ENCODE measurements at regions not wholly inside any gene's neighbourhood (a gene's known extent, or its start where the extent isn't known, plus 50 kb on each side); places are given as distances from the start of the nearest gene placed in this dataset.

DNA sequence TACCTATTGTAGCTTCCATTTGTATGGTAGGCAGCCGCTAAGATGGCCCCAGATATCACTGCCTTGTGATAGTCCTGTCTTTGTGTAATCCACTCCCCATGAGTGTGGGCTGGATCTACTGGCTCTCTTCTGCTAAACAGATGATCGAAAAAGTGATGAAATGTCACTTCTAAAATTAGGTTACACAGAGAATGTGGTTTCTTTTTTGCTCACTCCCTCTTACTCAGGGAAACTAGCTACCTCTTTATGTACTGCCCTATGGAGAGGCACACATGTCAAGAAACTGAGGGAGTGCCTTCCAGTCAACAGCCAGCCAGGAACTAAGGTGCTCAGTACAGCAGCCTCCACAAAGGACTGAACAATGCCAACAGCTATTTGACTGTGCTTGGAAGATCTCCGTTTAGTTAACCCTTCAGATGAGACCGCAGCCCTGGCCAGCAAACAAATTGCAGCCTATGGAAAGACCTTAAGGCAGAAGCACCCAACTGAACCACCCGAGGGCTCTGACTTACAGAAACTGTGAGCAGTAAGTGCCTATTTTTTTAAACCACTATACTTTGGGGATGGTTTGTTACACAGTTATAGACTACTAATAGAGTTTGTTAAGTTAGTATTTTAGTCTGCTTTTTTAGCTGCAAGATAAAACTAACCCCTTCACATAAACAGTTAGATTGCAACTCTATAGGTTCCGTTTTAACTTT lies 113.2 kb upstream of the MAF start:
- TF ChIP-seq, protein P1, sequence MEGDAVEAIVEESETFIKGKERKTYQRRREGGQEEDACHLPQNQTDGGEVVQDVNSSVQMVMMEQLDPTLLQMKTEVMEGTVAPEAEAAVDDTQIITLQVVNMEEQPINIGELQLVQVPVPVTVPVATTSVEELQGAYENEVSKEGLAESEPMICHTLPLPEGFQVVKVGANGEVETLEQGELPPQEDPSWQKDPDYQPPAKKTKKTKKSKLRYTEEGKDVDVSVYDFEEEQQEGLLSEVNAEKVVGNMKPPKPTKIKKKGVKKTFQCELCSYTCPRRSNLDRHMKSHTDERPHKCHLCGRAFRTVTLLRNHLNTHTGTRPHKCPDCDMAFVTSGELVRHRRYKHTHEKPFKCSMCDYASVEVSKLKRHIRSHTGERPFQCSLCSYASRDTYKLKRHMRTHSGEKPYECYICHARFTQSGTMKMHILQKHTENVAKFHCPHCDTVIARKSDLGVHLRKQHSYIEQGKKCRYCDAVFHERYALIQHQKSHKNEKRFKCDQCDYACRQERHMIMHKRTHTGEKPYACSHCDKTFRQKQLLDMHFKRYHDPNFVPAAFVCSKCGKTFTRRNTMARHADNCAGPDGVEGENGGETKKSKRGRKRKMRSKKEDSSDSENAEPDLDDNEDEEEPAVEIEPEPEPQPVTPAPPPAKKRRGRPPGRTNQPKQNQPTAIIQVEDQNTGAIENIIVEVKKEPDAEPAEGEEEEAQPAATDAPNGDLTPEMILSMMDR (IDR thresholded peaks at IDR 0.05): no peak
- TF ChIP-seq POLR2AphosphoS5 (IDR thresholded peaks at IDR 0.05) (no peak), POLR2A (IDR thresholded peaks at IDR 0.05) (no peak)
